ENCODE measurements at regions not wholly inside any gene's neighbourhood (a gene's known extent, or its start where the extent isn't known, plus 50 kb on each side); places are given as distances from the start of the nearest gene placed in this dataset.

DNA sequence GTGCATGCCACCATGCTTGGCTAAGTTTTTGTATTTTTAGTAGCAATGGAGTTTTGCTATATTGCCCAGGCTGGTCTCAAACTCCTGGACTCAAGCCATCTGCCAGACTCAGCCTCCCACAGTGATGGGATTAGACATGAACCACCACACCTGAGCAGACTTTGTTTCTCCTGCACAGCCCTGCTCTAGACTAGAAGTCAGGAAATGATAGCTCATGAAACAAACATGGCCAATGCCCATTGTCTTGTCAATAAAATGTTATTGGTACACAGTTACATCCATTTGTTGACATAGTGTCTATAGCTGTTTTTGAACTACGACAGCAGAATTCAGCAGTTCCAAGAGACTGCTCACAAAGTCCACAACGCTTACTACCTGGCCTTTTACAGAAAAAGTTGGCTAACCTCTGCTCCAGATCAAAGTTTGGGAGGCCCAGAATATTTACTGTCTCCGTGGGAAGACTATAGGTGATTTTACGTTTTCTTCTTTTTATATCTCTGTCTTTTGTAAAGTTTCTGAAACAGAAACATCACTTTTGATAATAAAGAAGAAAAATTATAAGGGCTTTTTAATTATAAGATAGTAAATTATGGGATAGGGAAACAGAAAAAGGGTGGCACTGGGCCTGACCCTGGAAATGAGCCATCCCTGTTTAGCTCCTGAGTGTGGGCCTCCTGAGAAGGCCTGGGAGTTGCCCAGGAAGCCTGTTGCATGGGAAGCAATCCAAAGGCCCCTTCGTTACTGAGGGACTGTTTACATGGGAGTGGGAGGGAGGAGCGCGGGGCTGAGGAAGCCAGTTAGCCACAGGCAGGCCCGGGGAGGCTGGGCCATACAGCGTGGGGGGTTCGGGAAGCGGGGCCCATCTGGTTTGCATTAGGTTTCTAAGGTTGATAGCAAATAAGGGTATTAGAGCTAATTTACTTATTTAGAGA lies 201.5 kb downstream of the IRF8 start:
- Mint-ChIP-seq H3K27ac (ENCODE audit: unreplicated experiment) (no peak overlapping the region), H3K4me3 (ENCODE audit: unreplicated experiment) (no peak overlapping the region), H3K4me1 (ENCODE audit: unreplicated experiment) (no peaks in the 10 kb centered on the region), H3K9me3 (ENCODE audit: unreplicated experiment) (peaks cover 5% of the 10 kb centered on the region), H3K36me3 (ENCODE audit: unreplicated experiment) (no peaks in the 10 kb centered on the region), H3K27me3 (ENCODE audit: unreplicated experiment) (peaks cover 36% of the 10 kb centered on the region)
- TF ChIP-seq, protein P1, sequence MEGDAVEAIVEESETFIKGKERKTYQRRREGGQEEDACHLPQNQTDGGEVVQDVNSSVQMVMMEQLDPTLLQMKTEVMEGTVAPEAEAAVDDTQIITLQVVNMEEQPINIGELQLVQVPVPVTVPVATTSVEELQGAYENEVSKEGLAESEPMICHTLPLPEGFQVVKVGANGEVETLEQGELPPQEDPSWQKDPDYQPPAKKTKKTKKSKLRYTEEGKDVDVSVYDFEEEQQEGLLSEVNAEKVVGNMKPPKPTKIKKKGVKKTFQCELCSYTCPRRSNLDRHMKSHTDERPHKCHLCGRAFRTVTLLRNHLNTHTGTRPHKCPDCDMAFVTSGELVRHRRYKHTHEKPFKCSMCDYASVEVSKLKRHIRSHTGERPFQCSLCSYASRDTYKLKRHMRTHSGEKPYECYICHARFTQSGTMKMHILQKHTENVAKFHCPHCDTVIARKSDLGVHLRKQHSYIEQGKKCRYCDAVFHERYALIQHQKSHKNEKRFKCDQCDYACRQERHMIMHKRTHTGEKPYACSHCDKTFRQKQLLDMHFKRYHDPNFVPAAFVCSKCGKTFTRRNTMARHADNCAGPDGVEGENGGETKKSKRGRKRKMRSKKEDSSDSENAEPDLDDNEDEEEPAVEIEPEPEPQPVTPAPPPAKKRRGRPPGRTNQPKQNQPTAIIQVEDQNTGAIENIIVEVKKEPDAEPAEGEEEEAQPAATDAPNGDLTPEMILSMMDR (IDR thresholded peaks at IDR 0.05), result no peak
- no peak for DNase-seq (ENCODE audit: extremely low spot score, unreplicated experiment)

GRCh38 chr16:86101137-86101896 lies 202.4 kb downstream of the IRF8 start:
- H3K9me3 Mint-ChIP-seq (ENCODE audit: unreplicated experiment), result peaks cover 5% of the 10 kb centered on the region
- no peaks in the 10 kb centered on the region for H3K4me1 Mint-ChIP-seq (ENCODE audit: unreplicated experiment)
- H3K4me3 Mint-ChIP-seq (ENCODE audit: unreplicated experiment), result no peak overlapping the region
- TF ChIP-seq, protein P1 (IDR thresholded peaks at IDR 0.05), result no peak
- no peaks in the 10 kb centered on the region for H3K36me3 Mint-ChIP-seq (ENCODE audit: unreplicated experiment)
- peaks cover 35% of the 10 kb centered on the region for H3K27me3 Mint-ChIP-seq (ENCODE audit: unreplicated experiment)
- H3K27ac Mint-ChIP-seq (ENCODE audit: unreplicated experiment), result no peak overlapping the region
- DNase-seq (ENCODE audit: extremely low spot score, unreplicated experiment), result no peak

DNA sequence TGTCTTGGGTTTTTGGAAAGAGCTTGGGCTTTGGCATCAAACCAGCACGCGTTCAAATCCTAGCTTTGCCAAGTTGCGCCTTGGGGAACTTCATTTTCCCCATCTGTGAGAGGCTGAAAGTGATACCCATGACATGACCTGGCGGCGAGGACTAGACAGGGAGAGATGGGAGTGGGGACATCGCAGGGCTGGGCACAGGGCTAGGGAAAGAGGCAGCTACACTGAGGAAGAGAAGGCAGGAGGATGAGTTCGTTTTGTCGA lies 202.9 kb downstream of the IRF8 start:
- no peaks in the 10 kb centered on the region for H3K36me3 Mint-ChIP-seq (ENCODE audit: unreplicated experiment)
- H3K27ac Mint-ChIP-seq (ENCODE audit: unreplicated experiment), result no peak overlapping the region
- peaks cover 5% of the 10 kb centered on the region for H3K9me3 Mint-ChIP-seq (ENCODE audit: unreplicated experiment)
- TF ChIP-seq, protein P1 (IDR thresholded peaks at IDR 0.05), result no peak
- no peak overlapping the region for H3K4me3 Mint-ChIP-seq (ENCODE audit: unreplicated experiment)
- no peak for DNase-seq (ENCODE audit: extremely low spot score, unreplicated experiment)
- no peaks in the 10 kb centered on the region for H3K4me1 Mint-ChIP-seq (ENCODE audit: unreplicated experiment)
- H3K27me3 Mint-ChIP-seq (ENCODE audit: unreplicated experiment), result peaks cover 31% of the 10 kb centered on the region

GRCh38 chr16:86103320-86103719 lies 204.4 kb downstream of the IRF8 start:
- no peaks in the 10 kb centered on the region for H3K36me3 Mint-ChIP-seq (ENCODE audit: unreplicated experiment)
- TF ChIP-seq, protein P1 (IDR thresholded peaks at IDR 0.05), result no peak
- no peak overlapping the region for H3K27ac Mint-ChIP-seq (ENCODE audit: unreplicated experiment)
- H3K4me3 Mint-ChIP-seq (ENCODE audit: unreplicated experiment), result no peak overlapping the region
- no peaks in the 10 kb centered on the region for H3K9me3 Mint-ChIP-seq (ENCODE audit: unreplicated experiment)
- no peak for DNase-seq (ENCODE audit: extremely low spot score, unreplicated experiment)
- peaks cover 19% of the 10 kb centered on the region for H3K27me3 Mint-ChIP-seq (ENCODE audit: unreplicated experiment)
- H3K4me1 Mint-ChIP-seq (ENCODE audit: unreplicated experiment), result no peaks in the 10 kb centered on the region

GRCh38 chr16:86104537-86105048 lies 205.6 kb downstream of the IRF8 start:
- Mint-ChIP-seq H3K4me3 (ENCODE audit: unreplicated experiment) (no peak overlapping the region), H3K27me3 (ENCODE audit: unreplicated experiment) (peaks cover 13% of the 10 kb centered on the region), H3K27ac (ENCODE audit: unreplicated experiment) (no peak overlapping the region), H3K36me3 (ENCODE audit: unreplicated experiment) (no peaks in the 10 kb centered on the region), H3K9me3 (ENCODE audit: unreplicated experiment) (no peaks in the 10 kb centered on the region), H3K4me1 (ENCODE audit: unreplicated experiment) (no peaks in the 10 kb centered on the region)
- TF ChIP-seq, protein P1 (IDR thresholded peaks at IDR 0.05), result no peak
- DNase-seq (ENCODE audit: extremely low spot score, unreplicated experiment), result no peak
